ENCODE measurements at regions not wholly inside any gene's neighbourhood (a gene's known extent, or its start where the extent isn't known, plus 50 kb on each side); places are given as distances from the start of the nearest gene placed in this dataset.

DNA sequence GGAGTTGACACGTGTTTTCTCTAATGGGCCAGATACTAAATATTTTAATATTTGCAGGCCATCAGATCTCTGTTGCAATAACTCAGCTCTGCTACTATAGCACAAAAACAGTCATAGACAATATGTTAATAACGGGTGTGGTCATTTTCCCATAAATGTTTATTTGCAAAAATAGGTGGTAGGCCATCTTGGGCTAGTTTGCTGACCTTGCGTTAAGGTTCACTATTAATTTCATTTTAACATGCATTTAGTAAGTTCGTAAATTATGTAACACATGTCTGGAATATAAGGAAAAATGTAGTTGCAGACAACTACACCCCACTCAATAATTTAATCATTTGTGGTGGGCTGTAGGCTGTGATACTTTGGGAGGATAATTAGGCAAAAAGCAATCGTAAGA lies 577.8 kb downstream of the PKHD1 start:
- Histone ChIP-seq H3K9me3 (ENCODE audit: control insufficient read depth, low read length) (no peaks in the 10 kb centered on the region), H3K4me2 (ENCODE audit: low read length) (no peak overlapping the region), H2AFZ (no peak overlapping the region), H3K4me1 (no peaks in the 10 kb centered on the region), H3K79me2 (no peaks in the 10 kb centered on the region), H3K36me3 (ENCODE audit: control insufficient read depth, insufficient read depth, low read length) (no peaks in the 10 kb centered on the region), H3K27me3 (ENCODE audit: control insufficient read depth, insufficient read depth, low read length) (no peaks in the 10 kb centered on the region), H3K4me3 (ENCODE audit: low read depth, low read length) (no peak overlapping the region), H3K9ac (no peak overlapping the region), H3K27ac (no peak overlapping the region)
- no peak for TF ChIP-seq CTCF (IDR thresholded peaks at IDR 0.05)

GRCh38 chr6:51511081-51511480 lies 576.3 kb downstream of the PKHD1 start:
- no peak overlapping the region for H3K4me3 ChIP-seq (ENCODE audit: low read depth, low read length)
- H3K4me2 ChIP-seq (ENCODE audit: low read length): no peak overlapping the region
- no peaks in the 10 kb centered on the region for H3K9me3 ChIP-seq (ENCODE audit: control insufficient read depth, low read length)
- H3K9ac ChIP-seq: no peak overlapping the region
- no peak overlapping the region for H2AFZ ChIP-seq
- H3K36me3 ChIP-seq (ENCODE audit: control insufficient read depth, insufficient read depth, low read length): no peaks in the 10 kb centered on the region
- H3K79me2 ChIP-seq: no peaks in the 10 kb centered on the region
- no peaks in the 10 kb centered on the region for H3K4me1 ChIP-seq
- H3K27me3 ChIP-seq (ENCODE audit: control insufficient read depth, insufficient read depth, low read length): no peaks in the 10 kb centered on the region
- TF ChIP-seq CTCF (IDR thresholded peaks at IDR 0.05): no peak
- no peak overlapping the region for H3K27ac ChIP-seq

GRCh38 chr6:51513891-51514747 lies 573.3 kb downstream of the PKHD1 start:
- Histone ChIP-seq H3K27me3 (ENCODE audit: control insufficient read depth, insufficient read depth, low read length) (no peaks in the 10 kb centered on the region), H2AFZ (no peak overlapping the region), H3K4me1 (no peaks in the 10 kb centered on the region), H3K79me2 (no peaks in the 10 kb centered on the region), H3K4me3 (ENCODE audit: low read depth, low read length) (no peak overlapping the region), H3K27ac (no peak overlapping the region), H3K36me3 (ENCODE audit: control insufficient read depth, insufficient read depth, low read length) (peaks cover 3% of the 10 kb centered on the region), H3K9ac (no peak overlapping the region), H3K4me2 (ENCODE audit: low read length) (no peak overlapping the region), H3K9me3 (ENCODE audit: control insufficient read depth, low read length) (no peaks in the 10 kb centered on the region)
- no peak for TF ChIP-seq CTCF (IDR thresholded peaks at IDR 0.05)

DNA sequence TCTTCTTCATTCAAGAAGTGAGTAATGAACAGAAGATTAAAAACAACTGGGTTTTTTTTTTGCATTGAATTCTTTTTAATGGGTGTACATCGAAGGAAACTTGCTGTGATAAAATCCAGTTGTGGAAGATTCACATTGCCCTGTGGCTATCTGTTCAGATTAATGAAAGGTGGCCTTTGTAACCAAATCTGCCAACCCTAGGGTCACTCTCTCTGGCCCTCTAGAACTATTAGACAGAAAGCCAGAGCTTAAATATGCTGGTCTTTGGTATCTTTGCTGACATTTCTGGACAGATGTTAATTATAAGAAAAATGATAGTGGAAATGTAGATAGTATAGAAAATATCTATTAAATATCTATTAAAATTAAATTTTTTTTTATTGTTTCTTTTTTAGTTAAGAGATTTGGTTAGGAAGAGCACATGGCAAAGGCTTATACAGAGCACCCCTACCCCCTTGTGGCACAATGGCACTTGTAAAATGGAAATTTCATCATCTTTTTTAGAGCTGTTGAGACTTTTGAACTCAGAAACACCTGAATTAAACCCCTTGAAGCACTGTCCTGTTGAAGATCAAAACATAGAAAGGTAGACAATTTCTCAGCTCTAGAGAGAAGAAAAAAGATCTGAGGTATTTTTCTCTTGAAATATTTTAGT lies 572.5 kb downstream of the PKHD1 start:
- Histone ChIP-seq H3K4me3 (ENCODE audit: low read depth, low read length) (no peak overlapping the region), H3K27ac (no peak overlapping the region), H3K4me2 (ENCODE audit: low read length) (no peak overlapping the region), H3K27me3 (ENCODE audit: control insufficient read depth, insufficient read depth, low read length) (no peaks in the 10 kb centered on the region), H3K9ac (no peak overlapping the region), H2AFZ (no peak overlapping the region), H3K4me1 (no peaks in the 10 kb centered on the region), H3K9me3 (ENCODE audit: control insufficient read depth, low read length) (no peaks in the 10 kb centered on the region), H3K36me3 (ENCODE audit: control insufficient read depth, insufficient read depth, low read length) (peaks cover 3% of the 10 kb centered on the region), H3K79me2 (no peaks in the 10 kb centered on the region)
- no peak for TF ChIP-seq CTCF (IDR thresholded peaks at IDR 0.05)

All from parathyroid adenoma (tissue), 2 donors.